HCT116 (cell line): ENCODE measurements at regions not wholly inside any gene's neighbourhood (a gene's known extent, or its start where the extent isn't known, plus 50 kb on each side); places are given as distances from the start of the nearest gene placed in this dataset.

Experiments used
- ATAC-seq: fragments of 200-7000 bp; cut with Tn5 transposase; 2 replicates; pipeline ENCODE4 v1.9.1; 2020; ENCODE audit warnings: mild to moderate bottlenecking, moderate library complexity
- BruUV-seq: library from RNA; stranded (reverse); fragments of 400-500 nt; replicated peaks from 2 replicates; lab custom pipeline; 2021; lab: Mats Ljungman, UMichigan
- CTCF ChIA-PET: fragments of 300-600 bp; sonication (Branson Sonifier 250); formaldehyde crosslinking; loops from one replicate; lab custom pipeline; 2021; ENCODE audit warnings: antibody characterized with exemption; lab: Charles Lee
- POLR2A ChIA-PET: fragments of 300-600, 350-600 bp; sonication (Branson Sonifier 250); formaldehyde crosslinking; loops from one replicate; lab custom pipeline; 2021; ENCODE audit warnings: antibody characterized with exemption; lab: Charles Lee
- RAD21 ChIA-PET, 2 experiments: fragments of 300-600 bp; sonication (Branson Sonifier 250); formaldehyde crosslinking; loops; one replicate each; lab custom pipeline; 2023; ENCODE audit warnings: low total read pairs in 2 of 2; ENCODE audit not compliant: uncharacterized antibody in 2 of 2, unreplicated experiment in 2 of 2, low non-redundant PET in 1 of 2; lab: Charles Lee
- DNase-seq: peaks from one replicate; pipeline ENCODE4 v3.0.0-alpha.2; 2010; ENCODE audit warnings: low read depth, low spot score
- H2AFZ ChIP-seq: fragments of 200-600 bp; shearing (Covaris generic), sonication (generic); 2 replicates; pipeline ENCODE4 v1.6.1; 2017; ENCODE audit warnings: low read depth, mixed run types, mixed read lengths, antibody characterized with exemption, low read length; ENCODE audit not compliant: poor library complexity, severe bottlenecking
- H3K27ac ChIP-seq: 2 replicates; pipeline ENCODE4 v1.5.1; 2012; ENCODE audit warnings: low read depth, low read length
- H3K27me3 ChIP-seq: fragments of 200-600 bp; sonication (generic); 2 replicates; pipeline ENCODE4 v1.6.1; 2016; ENCODE audit warnings: mixed run types, low read length, mixed read lengths; ENCODE audit not compliant: insufficient read depth
- H3K36me3 ChIP-seq, 2 experiments: fragments of 200-500 bp in 1 of 2; fragments of 200-600 bp in 1 of 2; sonication (Bioruptor generic) in 1 of 2; sonication (generic) in 1 of 2; 2 replicates each; pipeline versions ENCODE4 v1.5.1 to v1.6.1; 2014 to 2016; ENCODE audit warnings: low read length in 2 of 2, inconsistent platforms in 1 of 2, mixed read lengths in 1 of 2, mixed run types in 1 of 2; ENCODE audit not compliant: insufficient read depth in 2 of 2, control insufficient read depth in 1 of 2
- H3K4me1 ChIP-seq, 2 experiments: fragments of 200-600 bp in 1 of 2; sonication (generic) in 1 of 2; 2 replicates each; pipeline versions ENCODE4 v1.5.1 to v1.6.1; 2012 to 2017; ENCODE audit warnings: low read length in 2 of 2, inconsistent platforms in 1 of 2, mild to moderate bottlenecking in 1 of 2, mixed read lengths in 1 of 2, mixed run types in 1 of 2, moderate library complexity in 1 of 2; ENCODE audit not compliant: insufficient read depth in 2 of 2, control insufficient read depth in 1 of 2
- H3K4me2 ChIP-seq: fragments of 200-600 bp; sonication (generic); 2 replicates; pipeline ENCODE4 v1.6.1; 2017; ENCODE audit warnings: mixed run types, low read length, mixed read lengths
- H3K4me3 ChIP-seq, 2 experiments: fragments of 200-600 bp in 1 of 2; sonication (generic) in 1 of 2; replicated peaks in 1 of 2; 2 replicates each; pipeline ENCODE4 v1.5.1; 2011 to 2016; ENCODE audit warnings: low read length in 2 of 2, control low read depth in 1 of 2, low read depth in 1 of 2, mild to moderate bottlenecking in 1 of 2, mixed read lengths in 1 of 2, mixed run types in 1 of 2
- H3K79me2 ChIP-seq: fragments of 200-600 bp; sonication (generic); 2 replicates; pipeline ENCODE4 v1.6.1; 2017; ENCODE audit warnings: mild to moderate bottlenecking, mixed run types, low read length, moderate library complexity, mixed read lengths; ENCODE audit not compliant: insufficient read depth
- H3K9ac ChIP-seq: fragments of 200-600 bp; sonication (generic); 2 replicates; pipeline ENCODE4 v1.6.1; 2016; ENCODE audit warnings: low read length, mixed read lengths
- H3K9me2 ChIP-seq: fragments of 200-600 bp; sonication (generic), shearing (Covaris generic); 2 replicates; pipeline ENCODE4 v1.6.1; 2017; ENCODE audit warnings: mixed run types, mild to moderate bottlenecking, moderate library complexity; ENCODE audit not compliant: insufficient read depth
- H3K9me3 ChIP-seq, 2 experiments: fragments of 200-500 bp in 1 of 2; fragments of 200-600 bp in 1 of 2; sonication (Bioruptor generic) in 1 of 2; sonication (generic) in 1 of 2; 2 replicates each; pipeline ENCODE4 v1.6.1; 2014 to 2017; ENCODE audit warnings: low read length in 2 of 2, mixed read lengths in 2 of 2, inconsistent platforms in 1 of 2, low read depth in 1 of 2, mild to moderate bottlenecking in 1 of 2, mixed run types in 1 of 2, moderate library complexity in 1 of 2; ENCODE audit not compliant: control insufficient read depth in 1 of 2, insufficient read depth in 1 of 2
- H4K20me1 ChIP-seq: fragments of 200-600 bp; sonication (generic), shearing (Covaris generic); 2 replicates; pipeline ENCODE4 v1.6.1; 2017; ENCODE audit warnings: mixed run types, mild to moderate bottlenecking, moderate library complexity; ENCODE audit not compliant: insufficient read depth
- CEBPB ChIP-seq: IDR thresholded peaks from 2 replicates; pipeline ENCODE4 v1.6.1; 2012; ENCODE audit warnings: low read depth
- CTCF ChIP-seq, 3 experiments: fragments of 200-600 bp in 1 of 3; sonication (generic) in 1 of 3; IDR thresholded peaks in 2 of 3; conservative IDR thresholded peaks in 1 of 3; 2 replicates each; pipeline ENCODE4 v1.5.1; 2012 to 2017; ENCODE audit warnings: low read depth in 2 of 3, low read length in 2 of 3, antibody characterized with exemption in 1 of 3, borderline replicate concordance in 1 of 3, control low read depth in 1 of 3, mild to moderate bottlenecking in 1 of 3, mixed read lengths in 1 of 3, mixed run types in 1 of 3, moderate library complexity in 1 of 3; ENCODE audit not compliant: insufficient read depth in 1 of 3
- EGR1 ChIP-seq: IDR thresholded peaks from 2 replicates; pipeline ENCODE4 v1.6.1; 2012; ENCODE audit warnings: low read depth
- ELF1 ChIP-seq: IDR thresholded peaks from 2 replicates; pipeline ENCODE4 v1.6.1; 2012; ENCODE audit warnings: low read depth, borderline replicate concordance
- EZH2phosphoT487 ChIP-seq: fragments of 200-600 bp; IDR thresholded peaks from 2 replicates; pipeline ENCODE4 v1.6.1; 2018; ENCODE audit warnings: antibody characterized with exemption, borderline replicate concordance
- FOSL1 ChIP-seq: IDR thresholded peaks from 2 replicates; pipeline ENCODE4 v1.6.1; 2012; ENCODE audit warnings: low read depth
- MAX ChIP-seq: IDR thresholded peaks from 2 replicates; pipeline ENCODE4 v1.6.1; 2012
- POLR2A ChIP-seq: IDR thresholded peaks from 2 replicates; pipeline ENCODE4 v1.7.0; 2011; ENCODE audit warnings: borderline replicate concordance; ENCODE audit not compliant: insufficient read depth, insufficient read length; ENCODE audit errors: extremely low read depth
- POLR2AphosphoS5 ChIP-seq: IDR thresholded peaks from 2 replicates; pipeline ENCODE4 v1.6.1; 2011; ENCODE audit warnings: mild to moderate bottlenecking, low read depth, low read length, moderate library complexity
- RAD21 ChIP-seq: IDR thresholded peaks from 2 replicates; pipeline ENCODE4 v1.6.1; 2012; ENCODE audit warnings: low read depth, mild to moderate bottlenecking
- REST ChIP-seq: IDR thresholded peaks from 2 replicates; pipeline ENCODE4 v1.6.1; 2012; ENCODE audit warnings: low read depth
- SP1 ChIP-seq: IDR thresholded peaks from 2 replicates; pipeline ENCODE4 v1.6.1; 2012; ENCODE audit warnings: low read depth
- YY1 ChIP-seq: IDR thresholded peaks from 2 replicates; pipeline ENCODE4 v1.6.1; 2011; ENCODE audit warnings: low read length, low read depth, moderate library complexity, mild to moderate bottlenecking; ENCODE audit not compliant: insufficient replicate concordance; ENCODE audit errors: extremely low read depth
- ZBTB33 ChIP-seq: IDR thresholded peaks from 2 replicates; pipeline ENCODE4 v1.6.1; 2011; ENCODE audit warnings: mild to moderate bottlenecking, low read length, moderate library complexity; ENCODE audit not compliant: insufficient replicate concordance; ENCODE audit errors: extremely low read depth
- ZFX ChIP-seq: fragments of 450-650 bp; IDR thresholded peaks from 2 replicates; pipeline ENCODE4 v1.6.1; 2017
- ZNF274 ChIP-seq: fragments of 200-500 bp; sonication (Bioruptor generic); IDR thresholded peaks from 2 replicates; pipeline ENCODE4 v1.6.1; 2014; ENCODE audit warnings: mild to moderate bottlenecking, low read depth, low read length, inconsistent platforms
- intact Hi-C: fragments of 100-400 bp; cut with micrococcal nuclease; formaldehyde crosslinking; loops from 2 replicates; pipeline ENCODE4 v1.10.0; 2022

- TF ChIP-seq ZNF274: no peak
- no peak for TF ChIP-seq MAX
- TF ChIP-seq POLR2A: no peak
- TF ChIP-seq ZBTB33: no peak
Measured at GRCh38 chr1:2937805-2938204, 83.5 kb upstream of the ACTRT2 start (continued).

GRCh38 chr1:2939041-2939552, 82.2 kb upstream of the ACTRT2 start:
- no peak overlapping the region for H3K27ac ChIP-seq
- no peak overlapping the region for H3K9ac ChIP-seq
- ATAC-seq (no peak), DNase-seq (no peak)
- POLR2A ChIA-PET: no interaction called here
- H3K79me2 ChIP-seq: no peaks in the 10 kb centered on the region
- no peaks in the 10 kb centered on the region for H3K4me1 ChIP-seq
- BruUV-seq: no TSS peak
- intact Hi-C loops: no loop called here
- peaks cover 2 to 7% of the 10 kb centered on the region in 2 experiments; a peak in 2 of 4 replicates for H3K9me3 ChIP-seq
- H4K20me1 ChIP-seq: no peaks in the 10 kb centered on the region
- no peak overlapping the region for H2AFZ ChIP-seq
- CTCF ChIA-PET: no interaction called here
- no peak overlapping the region for H3K4me2 ChIP-seq
- RAD21 ChIA-PET: no interaction called here
- no peaks in the 10 kb centered on the region for H3K9me2 ChIP-seq
- H3K36me3 ChIP-seq: no peaks in the 10 kb centered on the region
- no peak overlapping the region for H3K4me3 ChIP-seq
- H3K27me3 ChIP-seq: no peaks in the 10 kb centered on the region
- no peak for TF ChIP-seq ZFX
- no peak for TF ChIP-seq EGR1
- no peak for TF ChIP-seq EZH2phosphoT487
- TF ChIP-seq CTCF (IDR thresholded peaks at IDR 0.05 in 2 of 3, conservative IDR thresholded peaks at IDR 0.05 in 1 of 3; ENCODE audit: borderline replicate concordance in 1 of 3, insufficient read depth in 1 of 3, low read depth in 2 of 3, low read length in 2 of 3): no peak
- no peak for TF ChIP-seq ZBTB33
- no peak for TF ChIP-seq YY1
- TF ChIP-seq REST: no peak
- TF ChIP-seq ELF1: no peak
- TF ChIP-seq FOSL1: no peak
- no peak for TF ChIP-seq CEBPB
- no peak for TF ChIP-seq POLR2AphosphoS5
- TF ChIP-seq SP1: no peak
- TF ChIP-seq RAD21: no peak
